Spleen (tissue), 7 donors: ENCODE measurements at regions not wholly inside any gene's neighbourhood (a gene's known extent, or its start where the extent isn't known, plus 50 kb on each side); places are given as distances from the start of the nearest gene placed in this dataset.

ENCODE experiments used
- CTCF ChIP-seq, 11 experiments: fragments of 200-600 bp in 7 of 11; fragments of 450-650 bp in 4 of 11; sonication (generic) in 4 of 11; IDR thresholded peaks in 8 of 11; conservative IDR thresholded peaks in 3 of 11; 1 replicate in 7 of 11; 2 replicates in 4 of 11; pipeline versions ENCODE4 v1.4.0 to v1.8.0; 2016 to 2021; ENCODE audit warnings: antibody characterized with exemption in 11 of 11, inconsistent platforms in 4 of 11, mild to moderate bottlenecking in 1 of 11
- POLR2A ChIP-seq, 3 donors: fragments of 450-650 bp; IDR thresholded peaks; one replicate each; pipeline ENCODE4 v1.5.1; 2017; ENCODE audit warnings: antibody characterized with exemption in 3 of 3, mild to moderate bottlenecking in 1 of 3
- POLR2AphosphoS5 ChIP-seq, 3 donors: sonication (generic); formaldehyde crosslinking; IDR thresholded peaks; one replicate each; pipeline ENCODE4 v1.5.1; 2017; ENCODE audit warnings: antibody characterized with exemption in 3 of 3
- donor health status: DM: no; HTN: no; CAD: no; lungs with moderate emphysema.
- donor health status: DM: no; HTN: no; CAD: no.
- donor health status: DM: no; HTN: no; CAD: no.

GRCh38 chr5:56350011-56350596, 117.0 kb upstream of the ANKRD55 start:
- no peak for TF ChIP-seq POLR2A (IDR thresholded peaks at IDR 0.05)
- TF ChIP-seq CTCF (IDR thresholded peaks at IDR 0.05 in 8 of 11, conservative IDR thresholded peaks at IDR 0.05 in 3 of 11) = no peak
- TF ChIP-seq POLR2AphosphoS5 (IDR thresholded peaks at IDR 0.05) = no peak
